CD4-positive, alpha-beta T cell (primary cell): ENCODE measurements at regions not wholly inside any gene's neighbourhood (a gene's known extent, or its start where the extent isn't known, plus 50 kb on each side); places are given as distances from the start of the nearest gene placed in this dataset.

Experiments
- ATAC-seq: fragments of 200-7000 bp; cut with Tn5 transposase; one replicate; pipeline ENCODE4 v1.10.0; 2022; ENCODE audit warnings: mild to moderate bottlenecking; ENCODE audit not compliant: poor library complexity
- CTCF ChIA-PET: fragments of 350-600 bp; sonication (Branson Sonifier 250); formaldehyde crosslinking; loops from one replicate; lab custom pipeline; 2021; ENCODE audit warnings: antibody characterized with exemption, inconsistent platforms; lab: Charles Lee
- POLR2A ChIA-PET: fragments of 350-600 bp; sonication (Branson Sonifier 250); formaldehyde crosslinking; loops from one replicate; lab custom pipeline; 2021; ENCODE audit warnings: antibody characterized with exemption, inconsistent platforms; lab: Charles Lee
- DNase-seq, 14 experiments: peaks; one replicate each; pipeline ENCODE4 v3.0.0-alpha.2; 2013 to 2020; ENCODE audit warnings: mixed read lengths in 2 of 14
- H3K27ac ChIP-seq, 2 donors: one replicate each; pipeline versions ENCODE4 v1.5.1 to v1.7.0; 2013; ENCODE audit warnings: low read length in 2 of 2, low read depth in 1 of 2, mild to moderate bottlenecking in 1 of 2
- H3K27me3 ChIP-seq, 2 experiments: 1 replicate in 1 of 2; 2 replicates in 1 of 2; pipeline versions ENCODE4 v1.6.1 to v1.7.0; 2013; ENCODE audit warnings: low read length in 2 of 2, control low read depth in 1 of 2, mild to moderate bottlenecking in 1 of 2, moderate library complexity in 1 of 2; ENCODE audit not compliant: insufficient read depth in 2 of 2, control insufficient read depth in 1 of 2
- H3K36me3 ChIP-seq: one replicate; pipeline ENCODE4 v1.6.1; 2013; ENCODE audit warnings: low read length, control low read depth; ENCODE audit not compliant: insufficient read depth
- H3K4me1 ChIP-seq: one replicate; pipeline ENCODE4 v1.6.1; 2013; ENCODE audit warnings: low read length, control low read depth; ENCODE audit not compliant: insufficient read depth
- H3K4me3 ChIP-seq: one replicate; pipeline ENCODE4 v1.5.1; 2013; ENCODE audit warnings: mild to moderate bottlenecking, low read length, moderate library complexity
- H3K9me3 ChIP-seq, 2 experiments: 1 replicate in 1 of 2; 2 replicates in 1 of 2; pipeline versions ENCODE4 v1.6.1 to v1.7.0; 2013; ENCODE audit warnings: low read length in 2 of 2, mild to moderate bottlenecking in 2 of 2, control low read depth in 1 of 2, moderate library complexity in 1 of 2; ENCODE audit not compliant: control insufficient read depth in 1 of 2, insufficient read depth in 1 of 2
- H3K27ac Mint-ChIP-seq: one replicate; pipeline ENCODE4 v1.8.0; 2020; ENCODE audit warnings: mixed read lengths
- H3K27me3 Mint-ChIP-seq: one replicate; pipeline ENCODE4 v1.8.0; 2021; ENCODE audit warnings: mixed read lengths
- H3K36me3 Mint-ChIP-seq: one replicate; pipeline ENCODE4 v1.8.0; 2021; ENCODE audit warnings: low read depth, mixed read lengths
- H3K4me1 Mint-ChIP-seq: one replicate; pipeline ENCODE4 v1.8.0; 2021; ENCODE audit warnings: low read depth, mixed read lengths
- H3K4me3 Mint-ChIP-seq: one replicate; pipeline ENCODE4 v1.8.0; 2020; ENCODE audit warnings: mild to moderate bottlenecking, mixed read lengths
- H3K9me3 Mint-ChIP-seq: one replicate; pipeline ENCODE4 v1.8.0; 2020; ENCODE audit warnings: mixed read lengths
- intact Hi-C, 2 experiments: fragments of 100-400 bp; cut with DNase I in 1 of 2; cut with micrococcal nuclease in 1 of 2; formaldehyde crosslinking; loops; one replicate each; pipeline versions ENCODE4 v1.15.1 to v1.9.0; 2023 to 2025; cut with DNase I, micrococcal nuclease
- TF ChIP-seq, protein P1 (sequence below): fragments of 200-600 bp; IDR thresholded peaks from one replicate; pipeline ENCODE4 v1.8.0; 2022; ENCODE audit warnings: antibody characterized with exemption, mild to moderate bottlenecking

GRCh38 chr4:124938836-124939235 is 226.3 kb upstream of the ANKRD50 start:
- Mint-ChIP-seq H3K36me3 (no peaks in the 10 kb centered on the region), H3K27me3 (no peaks in the 10 kb centered on the region), H3K9me3 (no peaks in the 10 kb centered on the region), H3K4me1 (no peaks in the 10 kb centered on the region), H3K4me3 (no peak overlapping the region), H3K27ac (no peak overlapping the region)
- Histone ChIP-seq H3K36me3 (no peaks in the 10 kb centered on the region), H3K27me3 (no peaks in the 10 kb centered on the region), H3K27ac (no peak overlapping the region), H3K4me3 (no peak overlapping the region), H3K9me3 (peaks cover 0 to 6% of the 10 kb centered on the region in 2 experiments), H3K4me1 (no peaks in the 10 kb centered on the region)
- ATAC-seq (no peak), DNase-seq (no peak)
- ChIA-PET CTCF (no interaction called here), POLR2A (no interaction called here)
- TF ChIP-seq, protein P1, sequence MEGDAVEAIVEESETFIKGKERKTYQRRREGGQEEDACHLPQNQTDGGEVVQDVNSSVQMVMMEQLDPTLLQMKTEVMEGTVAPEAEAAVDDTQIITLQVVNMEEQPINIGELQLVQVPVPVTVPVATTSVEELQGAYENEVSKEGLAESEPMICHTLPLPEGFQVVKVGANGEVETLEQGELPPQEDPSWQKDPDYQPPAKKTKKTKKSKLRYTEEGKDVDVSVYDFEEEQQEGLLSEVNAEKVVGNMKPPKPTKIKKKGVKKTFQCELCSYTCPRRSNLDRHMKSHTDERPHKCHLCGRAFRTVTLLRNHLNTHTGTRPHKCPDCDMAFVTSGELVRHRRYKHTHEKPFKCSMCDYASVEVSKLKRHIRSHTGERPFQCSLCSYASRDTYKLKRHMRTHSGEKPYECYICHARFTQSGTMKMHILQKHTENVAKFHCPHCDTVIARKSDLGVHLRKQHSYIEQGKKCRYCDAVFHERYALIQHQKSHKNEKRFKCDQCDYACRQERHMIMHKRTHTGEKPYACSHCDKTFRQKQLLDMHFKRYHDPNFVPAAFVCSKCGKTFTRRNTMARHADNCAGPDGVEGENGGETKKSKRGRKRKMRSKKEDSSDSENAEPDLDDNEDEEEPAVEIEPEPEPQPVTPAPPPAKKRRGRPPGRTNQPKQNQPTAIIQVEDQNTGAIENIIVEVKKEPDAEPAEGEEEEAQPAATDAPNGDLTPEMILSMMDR, result no peak
- intact Hi-C loops, result no loop called here

DNA sequence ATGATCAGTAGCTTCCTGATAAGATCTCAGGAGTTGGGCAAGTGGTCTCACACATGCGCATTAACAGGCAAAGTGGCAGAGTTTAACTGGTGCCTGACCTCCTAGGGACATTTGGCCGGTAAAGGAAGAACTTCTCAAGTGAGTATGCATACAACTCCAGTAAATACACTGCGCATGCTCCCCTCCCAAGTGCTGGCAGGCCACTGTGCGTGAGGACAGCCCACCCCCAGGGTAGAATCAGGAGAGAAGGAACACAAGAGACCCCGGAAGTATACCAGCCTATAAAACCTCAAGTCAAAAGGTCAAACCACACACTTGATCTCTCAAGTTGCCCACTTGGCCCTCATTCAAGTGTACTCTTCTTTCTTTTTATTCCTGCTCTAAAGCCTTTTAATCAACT is 225.5 kb upstream of the ANKRD50 start:
- TF ChIP-seq, protein P1, result no peak
- ChIA-PET CTCF (interaction anchor here (1.2 kb wide), 1 partner anchor 9 kb away, joined by 3 read pairs; no protein-coding TSS in a partner anchor), POLR2A (no interaction called here)
- Mint-ChIP-seq H3K27ac (no peak overlapping the region), H3K4me1 (no peaks in the 10 kb centered on the region), H3K36me3 (no peaks in the 10 kb centered on the region), H3K9me3 (no peaks in the 10 kb centered on the region), H3K27me3 (no peaks in the 10 kb centered on the region), H3K4me3 (no peak overlapping the region)
- H3K9me3 ChIP-seq, result peaks cover 0 to 3% of the 10 kb centered on the region in 2 experiments
- no peaks in the 10 kb centered on the region for H3K27me3 ChIP-seq
- intact Hi-C loops, result no loop called here
- no peaks in the 10 kb centered on the region for H3K36me3 ChIP-seq
- ATAC-seq, result no peak
- DNase-seq, result no peak
- no peak overlapping the region for H3K4me3 ChIP-seq
- no peak overlapping the region for H3K27ac ChIP-seq
- no peaks in the 10 kb centered on the region for H3K4me1 ChIP-seq

DNA sequence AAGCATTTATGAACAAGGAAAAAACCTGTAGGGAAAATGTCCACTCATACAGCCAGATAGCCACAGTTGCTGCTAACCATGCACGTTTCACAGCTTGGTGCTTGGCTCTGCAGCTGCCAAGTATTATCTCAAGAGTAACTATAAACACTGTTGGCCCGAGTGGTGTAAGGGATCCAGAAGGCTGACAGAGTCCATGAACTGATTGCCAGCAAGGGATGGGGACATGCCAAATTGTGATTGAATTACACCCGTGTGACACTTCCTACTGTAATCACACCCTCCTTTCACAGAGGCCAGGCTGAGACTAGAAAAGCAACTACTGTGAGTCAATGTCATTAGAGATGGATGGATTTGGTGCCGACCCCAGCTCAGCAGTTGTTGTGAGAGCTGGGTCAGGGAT is 223.9 kb upstream of the ANKRD50 start:
- no peaks in the 10 kb centered on the region for H3K27me3 ChIP-seq
- TF ChIP-seq, protein P1, result no peak
- H3K36me3 ChIP-seq, result no peaks in the 10 kb centered on the region
- no peak overlapping the region for H3K27ac Mint-ChIP-seq
- no peak overlapping the region for H3K4me3 Mint-ChIP-seq
- peaks cover 0 to 3% of the 10 kb centered on the region in 2 experiments for H3K9me3 ChIP-seq
- no peaks in the 10 kb centered on the region for H3K36me3 Mint-ChIP-seq
- DNase-seq (no peak), ATAC-seq (no peak)
- no peaks in the 10 kb centered on the region for H3K4me1 Mint-ChIP-seq
- H3K4me1 ChIP-seq, result no peaks in the 10 kb centered on the region
- no peak overlapping the region for H3K4me3 ChIP-seq
- H3K9me3 Mint-ChIP-seq, result no peaks in the 10 kb centered on the region
- no peaks in the 10 kb centered on the region for H3K27me3 Mint-ChIP-seq
- intact Hi-C loops, result no loop called here
- no peak overlapping the region for H3K27ac ChIP-seq
- ChIA-PET CTCF (no interaction called here), POLR2A (no interaction called here)
